OCI-LY7 (cell line): ENCODE measurements at regions not wholly inside any gene's neighbourhood (a gene's known extent, or its start where the extent isn't known, plus 50 kb on each side); places are given as distances from the start of the nearest gene placed in this dataset.

Experiments
- CTCF ChIP-seq: fragments of 200-600 bp; sonication (generic); conservative IDR thresholded peaks from 2 replicates; pipeline ENCODE4 v1.5.1; 2014; ENCODE audit warnings: mild to moderate bottlenecking, antibody characterized with exemption, low read length, moderate library complexity, mixed read lengths
- EZH2phosphoT487 ChIP-seq: fragments of 200-600 bp; sonication (generic); IDR thresholded peaks from 2 replicates; pipeline ENCODE4 v1.6.1; 2018; ENCODE audit warnings: low read depth, borderline replicate concordance, mild to moderate bottlenecking, mixed run types, antibody characterized with exemption, low read length, moderate library complexity, mixed read lengths

GRCh38 chr7:36057323-36057722 lies 95.7 kb upstream of the EEPD1 start:
- TF ChIP-seq EZH2phosphoT487 (no peak), CTCF (no peak)
